NT2/D1 (cell line): ENCODE measurements at regions not wholly inside any gene's neighbourhood (a gene's known extent, or its start where the extent isn't known, plus 50 kb on each side); places are given as distances from the start of the nearest gene placed in this dataset.
A peak's percentile ranks its signal among the peaks of the same experiment; 100 is the strongest.

ENCODE experiments used
- DNase-seq: peaks from one replicate; pipeline ENCODE4 v3.0.0-alpha.2; 2011; ENCODE audit warnings: low read depth, low spot score
- H3K27me3 ChIP-seq: 2 replicates; pipeline ENCODE4 v1.6.0; 2011; ENCODE audit warnings: mild to moderate bottlenecking; ENCODE audit not compliant: insufficient read length, insufficient read depth
- H3K36me3 ChIP-seq: 2 replicates; pipeline ENCODE4 v1.6.1; 2011; ENCODE audit warnings: mild to moderate bottlenecking, low read length, mixed read lengths; ENCODE audit not compliant: insufficient read depth, insufficient read length
- H3K4me1 ChIP-seq: 2 replicates; pipeline ENCODE4 v1.5.1; 2011; ENCODE audit not compliant: insufficient read depth, insufficient read length
- H3K4me3 ChIP-seq: 2 replicates; pipeline ENCODE4 v1.5.1; 2011; ENCODE audit warnings: low read depth; ENCODE audit not compliant: insufficient read length
- H3K9ac ChIP-seq: 2 replicates; pipeline ENCODE4 v1.6.0; 2011; ENCODE audit warnings: low read depth; ENCODE audit not compliant: insufficient read length
- H3K9me3 ChIP-seq: 2 replicates; pipeline ENCODE4 v1.5.1; 2011; ENCODE audit warnings: mild to moderate bottlenecking, low read length; ENCODE audit not compliant: insufficient read depth
- SUZ12 ChIP-seq: IDR thresholded peaks from 2 replicates; pipeline ENCODE4 v1.6.1; 2011; ENCODE audit not compliant: insufficient read length, insufficient read depth; ENCODE audit errors: extremely low read depth
- YY1 ChIP-seq: IDR thresholded peaks from 2 replicates; pipeline ENCODE4 v1.6.1; 2011; ENCODE audit not compliant: insufficient read length, insufficient read depth
- ZNF274 ChIP-seq: IDR thresholded peaks from 2 replicates; pipeline ENCODE4 v1.6.1; 2011; ENCODE audit warnings: mild to moderate bottlenecking, low read depth, low read length

DNA sequence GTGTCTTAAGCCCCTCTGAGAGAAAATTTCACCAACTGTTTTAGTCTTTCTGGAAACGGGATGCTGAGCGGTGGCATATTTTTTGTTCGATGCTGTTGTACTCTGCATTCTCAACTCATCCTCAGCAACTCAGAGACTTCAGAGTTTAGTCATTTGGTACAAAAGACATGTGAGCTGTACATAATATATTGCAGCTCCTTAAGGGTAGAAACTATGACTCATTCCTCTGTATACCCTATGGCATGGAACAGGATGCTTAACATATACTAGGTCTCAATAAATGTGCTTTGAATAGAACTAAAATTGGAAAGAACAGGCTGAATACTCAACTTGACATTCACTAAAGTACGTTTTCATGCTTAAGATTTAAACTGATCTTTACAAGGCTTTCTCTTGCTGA lies 130.5 kb upstream of the SLITRK2 start:
- DNase-seq, result no peak
- no peak overlapping the region for H3K9ac ChIP-seq
- H3K9me3 ChIP-seq, result no peaks in the 10 kb centered on the region
- no peaks in the 10 kb centered on the region for H3K27me3 ChIP-seq
- no peaks in the 10 kb centered on the region for H3K4me1 ChIP-seq
- no peak overlapping the region for H3K4me3 ChIP-seq
- TF ChIP-seq SUZ12 (no peak), ZNF274 (no peak)
- no peaks in the 10 kb centered on the region for H3K36me3 ChIP-seq

DNA sequence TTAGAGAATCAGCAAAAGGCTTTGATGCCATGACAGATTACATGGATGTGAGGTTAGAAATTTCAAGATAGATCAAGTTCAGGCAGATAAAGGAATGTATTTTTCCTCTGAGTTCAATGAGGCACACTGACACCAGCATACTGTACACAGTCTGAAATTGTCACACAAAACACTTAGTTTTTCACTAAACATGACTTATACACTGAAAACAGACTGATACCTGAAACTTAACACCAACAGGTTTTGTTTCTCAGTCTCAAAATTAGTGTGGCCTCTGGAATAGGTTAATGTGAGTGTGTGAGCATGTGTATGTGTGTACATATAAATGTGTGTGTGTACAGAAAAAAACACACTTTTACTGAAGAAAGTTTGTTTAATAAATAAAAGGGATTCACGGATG lies 129.9 kb upstream of the SLITRK2 start:
- H3K36me3 ChIP-seq, result no peaks in the 10 kb centered on the region
- TF ChIP-seq YY1, result no peak
- TF ChIP-seq ZNF274, result no peak
- no peak for TF ChIP-seq SUZ12
- no peaks in the 10 kb centered on the region for H3K27me3 ChIP-seq
- no peak overlapping the region for H3K9ac ChIP-seq
- H3K9me3 ChIP-seq, result no peaks in the 10 kb centered on the region
- H3K4me3 ChIP-seq, result no peak overlapping the region
- DNase-seq, result no peak
- H3K4me1 ChIP-seq, result no peaks in the 10 kb centered on the region

DNA sequence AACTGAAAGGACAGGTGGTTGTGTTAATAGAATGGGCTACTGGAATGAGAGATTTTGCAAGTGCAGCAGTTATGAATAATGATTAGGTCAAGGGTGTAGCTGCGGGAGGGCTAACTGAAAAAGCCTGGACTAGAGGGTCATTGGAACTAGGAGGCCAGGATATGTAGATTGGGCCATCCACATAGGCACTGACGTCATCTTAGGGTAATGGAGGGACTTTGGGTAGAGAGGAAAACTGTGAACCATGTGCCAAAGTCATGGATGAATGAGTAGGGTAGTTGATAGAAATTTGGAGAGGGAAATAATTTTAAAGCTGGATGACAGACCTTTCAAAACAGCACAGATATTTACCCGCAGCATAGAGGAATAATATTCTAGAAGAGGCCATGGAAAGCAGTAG lies 123.6 kb upstream of the SLITRK2 start:
- H3K27me3 ChIP-seq, result no peaks in the 10 kb centered on the region
- DNase-seq, result no peak
- H3K9ac ChIP-seq, result no peak overlapping the region
- H3K4me1 ChIP-seq, result no peaks in the 10 kb centered on the region
- TF ChIP-seq YY1 (no peak), SUZ12 (no peak), ZNF274 (no peak)
- H3K36me3 ChIP-seq, result no peaks in the 10 kb centered on the region
- H3K4me3 ChIP-seq, result no peak overlapping the region
- H3K9me3 ChIP-seq, result no peaks in the 10 kb centered on the region

DNA sequence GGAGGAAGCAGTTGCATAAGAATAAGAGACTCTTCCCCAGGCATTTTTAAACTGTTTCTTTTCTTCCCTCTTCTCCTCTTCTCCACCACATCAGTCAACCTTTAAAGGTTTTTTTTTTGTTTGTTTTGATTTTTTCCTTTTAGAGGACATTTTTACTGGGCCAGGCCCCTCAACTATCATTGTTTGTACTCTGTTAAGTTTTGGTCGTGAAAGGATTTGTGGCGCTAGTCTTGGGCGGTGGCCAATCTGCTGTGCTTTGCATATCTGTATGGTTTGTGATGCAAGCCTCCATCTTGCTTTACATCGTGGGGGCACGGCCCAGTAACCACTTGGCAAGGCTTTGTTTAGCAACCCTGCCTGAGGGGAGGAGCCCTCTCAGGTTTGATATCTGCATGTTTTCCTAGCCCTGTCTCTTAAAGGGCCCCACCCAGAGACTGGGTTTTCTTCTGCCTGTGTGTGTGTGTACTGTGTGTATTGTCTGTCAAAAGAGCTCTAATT lies 101.9 kb upstream of the SLITRK2 start:
- no peak overlapping the region for H3K9ac ChIP-seq
- H3K36me3 ChIP-seq, result no peaks in the 10 kb centered on the region
- H3K4me1 ChIP-seq, result no peaks in the 10 kb centered on the region
- H3K9me3 ChIP-seq, result no peaks in the 10 kb centered on the region
- H3K4me3 ChIP-seq, result no peak overlapping the region
- no peaks in the 10 kb centered on the region for H3K27me3 ChIP-seq
- peak; percentile 5 for DNase-seq
- TF ChIP-seq YY1 (no peak), ZNF274 (no peak), SUZ12 (no peak)

DNA sequence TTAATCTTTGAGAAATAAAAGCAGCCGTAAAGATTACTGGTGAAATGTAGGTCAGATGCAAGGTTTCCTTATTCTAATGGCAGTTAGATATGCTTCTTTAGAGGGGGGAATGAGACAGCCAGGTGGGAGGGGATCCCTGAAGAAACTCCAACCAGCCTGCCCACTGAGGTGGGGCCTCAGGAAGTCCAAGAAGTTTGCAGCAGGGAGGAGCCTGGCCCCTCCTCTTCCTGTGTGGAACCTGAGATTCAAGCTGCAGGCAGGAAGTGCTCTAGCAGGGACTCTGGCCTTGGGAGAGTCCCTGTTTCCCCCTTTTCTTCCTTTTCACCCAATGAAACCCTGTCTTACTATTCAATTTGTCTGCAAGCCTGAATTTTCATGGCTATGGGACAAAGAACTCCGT lies 101.4 kb upstream of the SLITRK2 start:
- H3K27me3 ChIP-seq, result no peaks in the 10 kb centered on the region

DNA sequence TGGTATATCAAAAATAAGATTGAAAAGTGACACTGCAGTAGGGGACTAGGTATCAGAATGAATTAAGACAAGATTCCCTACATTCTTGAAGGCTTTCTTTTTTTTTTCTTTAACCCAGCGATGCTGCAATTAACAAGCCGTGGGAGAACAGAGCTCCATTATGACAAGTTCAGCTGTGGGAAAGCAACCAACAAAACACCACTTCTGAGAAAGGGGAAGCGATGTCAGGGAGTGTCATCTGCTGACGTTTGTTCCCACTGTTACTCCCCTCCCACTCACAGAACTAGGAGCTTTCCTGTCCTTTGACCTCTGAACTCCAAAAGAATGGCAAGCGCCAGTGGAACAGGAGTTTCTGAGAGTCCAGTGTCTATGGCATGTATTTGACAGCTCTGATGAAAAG lies 90.2 kb upstream of the SLITRK2 start:
- Histone ChIP-seq H3K9me3 (no peaks in the 10 kb centered on the region), H3K27me3 (no peaks in the 10 kb centered on the region), H3K4me1 (no peaks in the 10 kb centered on the region), H3K9ac (no peak overlapping the region), H3K4me3 (no peak overlapping the region), H3K36me3 (no peaks in the 10 kb centered on the region)
- no peak for TF ChIP-seq SUZ12
- no peak for TF ChIP-seq YY1
- no peak for TF ChIP-seq ZNF274
- no peak for DNase-seq

More for the DNA sequence above, 101.4 kb upstream of the SLITRK2 start:
- H3K9me3 ChIP-seq, result no peaks in the 10 kb centered on the region
- H3K36me3 ChIP-seq, result no peaks in the 10 kb centered on the region
- H3K4me1 ChIP-seq, result no peaks in the 10 kb centered on the region
- TF ChIP-seq YY1, result no peak
- no peak for TF ChIP-seq SUZ12
- TF ChIP-seq ZNF274, result no peak
- H3K9ac ChIP-seq, result no peak overlapping the region
- no peak overlapping the region for H3K4me3 ChIP-seq
- no peak for DNase-seq

DNA sequence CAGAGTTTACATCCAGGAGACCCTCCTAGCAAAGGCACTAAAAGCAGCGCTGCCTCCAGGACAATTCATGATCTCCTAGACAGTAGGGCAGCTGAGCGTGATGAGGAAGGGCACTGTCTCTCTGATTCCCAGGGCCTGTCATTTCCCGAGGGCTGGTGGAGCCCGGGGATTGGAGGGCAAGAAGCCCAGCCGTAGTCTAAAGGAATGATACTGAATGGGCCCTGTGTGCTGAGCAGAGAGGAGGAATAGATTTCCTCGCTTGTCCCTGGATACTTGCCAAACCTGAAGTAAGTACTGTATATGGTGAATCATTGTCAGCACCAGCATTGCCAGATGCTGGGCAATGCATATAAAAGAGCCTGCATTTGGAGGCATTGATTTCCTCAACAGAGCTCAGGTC lies 88.0 kb upstream of the SLITRK2 start:
- Histone ChIP-seq H3K9me3 (no peaks in the 10 kb centered on the region), H3K27me3 (no peaks in the 10 kb centered on the region), H3K4me3 (no peak overlapping the region), H3K36me3 (no peaks in the 10 kb centered on the region), H3K9ac (no peak overlapping the region), H3K4me1 (no peaks in the 10 kb centered on the region)
- DNase-seq, result no peak
- TF ChIP-seq YY1, result no peak
- TF ChIP-seq ZNF274, result no peak
- TF ChIP-seq SUZ12, result no peak

DNA sequence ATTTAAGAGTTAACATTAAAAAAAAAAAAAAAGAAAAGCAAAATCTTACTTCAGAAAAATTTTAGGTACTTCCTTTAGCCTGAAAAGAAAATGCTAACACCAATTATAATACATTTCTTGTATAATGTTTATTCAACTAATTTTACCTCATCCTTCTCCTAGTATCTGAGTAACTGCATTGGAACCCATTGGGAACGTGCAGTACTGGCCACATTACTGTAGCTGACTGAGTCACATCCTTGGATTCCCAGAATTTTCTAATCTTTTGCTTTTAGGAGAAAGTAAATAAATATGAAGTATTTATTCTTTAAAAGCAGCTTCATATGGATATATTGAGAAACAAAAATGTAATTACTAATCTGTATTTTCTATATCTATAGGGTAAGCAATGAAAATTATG lies 82.6 kb upstream of the SLITRK2 start:
- Histone ChIP-seq H3K27me3 (no peaks in the 10 kb centered on the region), H3K36me3 (no peaks in the 10 kb centered on the region), H3K9me3 (no peaks in the 10 kb centered on the region), H3K9ac (no peak overlapping the region), H3K4me3 (no peak overlapping the region), H3K4me1 (no peaks in the 10 kb centered on the region)
- no peak for DNase-seq
- TF ChIP-seq YY1, result no peak
- TF ChIP-seq ZNF274, result no peak
- no peak for TF ChIP-seq SUZ12
